PC-3 (cell line): ENCODE measurements at regions not wholly inside any gene's neighbourhood (a gene's known extent, or its start where the extent isn't known, plus 50 kb on each side); places are given as distances from the start of the nearest gene placed in this dataset.
A peak's percentile ranks its signal among the peaks of the same experiment; 100 is the strongest.

Source experiments
- ATAC-seq: fragments of 200-7000 bp; cut with Tn5 transposase; 2 replicates; pipeline ENCODE4 v1.9.1; 2020; ENCODE audit warnings: mild to moderate bottlenecking, moderate library complexity
- BruUV-seq: library from RNA; stranded (reverse); fragments of 400-500 nt; replicated peaks from 2 replicates; lab custom pipeline; 2021; lab: Mats Ljungman, UMichigan
- CTCF ChIA-PET: fragments of 300-600 bp; sonication (Branson Sonifier 250); formaldehyde crosslinking; loops from one replicate; lab custom pipeline; 2022; ENCODE audit warnings: antibody characterized with exemption; lab: Charles Lee
- POLR2A ChIA-PET: fragments of 300-600 bp; sonication (Branson Sonifier 250); formaldehyde crosslinking; loops from one replicate; lab custom pipeline; 2022; ENCODE audit warnings: antibody characterized with exemption; ENCODE audit not compliant: unreplicated experiment; lab: Charles Lee
- DNase-seq: peaks from one replicate; pipeline ENCODE4 v3.0.0-alpha.2; 2015
- H2AFZ ChIP-seq: fragments of 300-600 bp; sonication (generic); 2 replicates; pipeline ENCODE4 v1.6.0; 2016; ENCODE audit warnings: antibody characterized with exemption, low read length
- H3F3A ChIP-seq: fragments of 300-600 bp; sonication (generic); one replicate; pipeline ENCODE4 v1.6.0; 2017; ENCODE audit warnings: antibody characterized with exemption, low read length, control low read depth, mild to moderate bottlenecking; ENCODE audit not compliant: unreplicated experiment
- H3K27ac ChIP-seq: fragments of 300-600 bp; sonication (generic); 2 replicates; pipeline ENCODE4 v1.5.1; 2016; ENCODE audit warnings: mild to moderate bottlenecking, low read length
- H3K27me3 ChIP-seq: fragments of 300-600 bp; sonication (generic); 2 replicates; pipeline ENCODE4 v1.6.1; 2016; ENCODE audit warnings: low read length, mixed read lengths
- H3K36me3 ChIP-seq: fragments of 300-600 bp; sonication (generic); 2 replicates; pipeline ENCODE4 v1.6.1; 2016; ENCODE audit warnings: low read depth, mixed run types, low read length, mixed read lengths
- H3K4me1 ChIP-seq: fragments of 300-600 bp; sonication (generic); 2 replicates; pipeline ENCODE4 v1.5.1; 2016; ENCODE audit warnings: low read length; ENCODE audit not compliant: insufficient read depth
- H3K4me2 ChIP-seq: fragments of 300-600 bp; sonication (generic); 2 replicates; pipeline ENCODE4 v1.6.0; 2016; ENCODE audit warnings: low read length
- H3K4me3 ChIP-seq: fragments of 300-600 bp; sonication (generic); 2 replicates; pipeline ENCODE4 v1.5.1; 2016; ENCODE audit warnings: mild to moderate bottlenecking, low read length, mixed read lengths
- H3K79me2 ChIP-seq: fragments of 300-600 bp; sonication (generic); 2 replicates; pipeline ENCODE4 v1.6.1; 2017; ENCODE audit warnings: low read length, mixed read lengths
- H3K9ac ChIP-seq: fragments of 300-600 bp; sonication (generic); 2 replicates; pipeline ENCODE4 v1.6.0; 2016; ENCODE audit warnings: mild to moderate bottlenecking, low read length
- H3K9me2 ChIP-seq: fragments of 300-600 bp; sonication (generic); replicated peaks from 2 replicates; pipeline ENCODE4 v1.6.1; 2016; ENCODE audit warnings: mixed run types, low read length, mixed read lengths
- H3K9me3 ChIP-seq: fragments of 300-600 bp; sonication (generic); 2 replicates; pipeline ENCODE4 v1.6.1; 2016; ENCODE audit warnings: low read length, mixed read lengths
- H4K20me1 ChIP-seq: fragments of 300-600 bp; sonication (generic); 2 replicates; pipeline ENCODE4 v1.6.1; 2016; ENCODE audit warnings: low read length, mixed read lengths
- CTCF ChIP-seq: fragments of 300-600 bp; sonication (generic); conservative IDR thresholded peaks from 2 replicates; pipeline ENCODE4 v1.5.1; 2017; ENCODE audit warnings: antibody characterized with exemption, low read depth, mild to moderate bottlenecking, low read length
- EZH2 ChIP-seq: fragments of 300-600 bp; sonication (generic); IDR thresholded peaks from one replicate; pipeline ENCODE4 v1.6.1; 2017; ENCODE audit warnings: antibody characterized with exemption, mild to moderate bottlenecking, low read length; ENCODE audit not compliant: unreplicated experiment
- EZH2phosphoT487 ChIP-seq: fragments of 300-600 bp; sonication (generic); IDR thresholded peaks from 2 replicates; pipeline ENCODE4 v1.6.1; 2018; ENCODE audit warnings: mild to moderate bottlenecking, antibody characterized with exemption, low read length, borderline replicate concordance
- intact Hi-C: fragments of 100-400 bp; cut with micrococcal nuclease; formaldehyde crosslinking; loops from 2 replicates; pipeline ENCODE4 v1.9.0; 2023

- POLR2A ChIA-PET = no interaction called here
- no peaks in the 10 kb centered on the region for H4K20me1 ChIP-seq
- intact Hi-C loops = no loop called here
- H3K9me2 ChIP-seq = no peaks in the 10 kb centered on the region
- no peaks in the 10 kb centered on the region for H3K9me3 ChIP-seq
- no peak for DNase-seq
- TF ChIP-seq CTCF = no peak
- TF ChIP-seq EZH2 = no peak
- no peak for TF ChIP-seq EZH2phosphoT487
- no peak overlapping the region for H3K9ac ChIP-seq
- CTCF ChIA-PET = no interaction called here
- no peaks in the 10 kb centered on the region for H3F3A ChIP-seq
- H3K27ac ChIP-seq = no peak overlapping the region
- no peaks in the 10 kb centered on the region for H3K27me3 ChIP-seq
- no TSS peak for BruUV-seq
- ATAC-seq = no peak
- H3K4me1 ChIP-seq = peaks cover 10% of the 10 kb centered on the region; the same call in 1 of the 2 replicates
- no peak overlapping the region for H2AFZ ChIP-seq
- no peak overlapping the region for H3K4me3 ChIP-seq
- no peaks in the 10 kb centered on the region for H3K36me3 ChIP-seq
- H3K79me2 ChIP-seq = no peaks in the 10 kb centered on the region
- no peak overlapping the region for H3K4me2 ChIP-seq
Measured at GRCh38 chr1:194047206-194047605, 860.8 kb upstream of the B3GALT2 start.

GRCh38 chr1:194045416-194045815, 859.0 kb upstream of the B3GALT2 start:
- peak; percentile 42 for DNase-seq
- Histone ChIP-seq H2AFZ (no peak overlapping the region), H4K20me1 (no peaks in the 10 kb centered on the region), H3K9me2 (no peaks in the 10 kb centered on the region), H3K79me2 (no peaks in the 10 kb centered on the region), H3K9me3 (no peaks in the 10 kb centered on the region), H3K4me2 (no peak overlapping the region), H3F3A (no peaks in the 10 kb centered on the region), H3K27ac (no peak overlapping the region), H3K27me3 (no peaks in the 10 kb centered on the region), H3K36me3 (no peaks in the 10 kb centered on the region), H3K4me1 (peaks cover 10% of the 10 kb centered on the region; the same call in 1 of the 2 replicates), H3K4me3 (no peak overlapping the region), H3K9ac (no peak overlapping the region)
- intact Hi-C loops = no loop called here
- TF ChIP-seq EZH2 (no peak), EZH2phosphoT487 (no peak), CTCF (no peak)
- CTCF ChIA-PET = no interaction called here
- ATAC-seq = peak; percentile 15; the same call in 1 of the 2 replicates
- BruUV-seq = no TSS peak
- POLR2A ChIA-PET = no interaction called here

- BruUV-seq = no TSS peak
- H3K4me2 ChIP-seq = no peak overlapping the region
- intact Hi-C loops = no loop called here
- no peak overlapping the region for H2AFZ ChIP-seq
- ATAC-seq = no peak
- H3K79me2 ChIP-seq = no peaks in the 10 kb centered on the region
- no peak for TF ChIP-seq CTCF
- no peak for TF ChIP-seq EZH2
- TF ChIP-seq EZH2phosphoT487 = no peak
- H3K9ac ChIP-seq = no peak overlapping the region
- CTCF ChIA-PET = no interaction called here
- no peak overlapping the region for H3K4me3 ChIP-seq
- no peaks in the 10 kb centered on the region for H3K9me2 ChIP-seq
- H4K20me1 ChIP-seq = no peaks in the 10 kb centered on the region
- no peaks in the 10 kb centered on the region for H3K36me3 ChIP-seq
- H3K9me3 ChIP-seq = no peaks in the 10 kb centered on the region
- POLR2A ChIA-PET = no interaction called here
- peaks cover 10% of the 10 kb centered on the region; the same call in 1 of the 2 replicates for H3K4me1 ChIP-seq
- H3K27me3 ChIP-seq = no peaks in the 10 kb centered on the region
- no peak for DNase-seq
- H3F3A ChIP-seq = no peaks in the 10 kb centered on the region
- no peak overlapping the region for H3K27ac ChIP-seq
Measured at GRCh38 chr1:194044892-194045291, 858.5 kb upstream of the B3GALT2 start.
